Loucy (cell line): ENCODE measurements at regions not wholly inside any gene's neighbourhood (a gene's known extent, or its start where the extent isn't known, plus 50 kb on each side); places are given as distances from the start of the nearest gene placed in this dataset.

ENCODE experiments used
- H2AFZ ChIP-seq: fragments of 200-600 bp; sonication (generic); 2 replicates; pipeline ENCODE4 v1.6.0; 2016; ENCODE audit warnings: antibody characterized with exemption, mild to moderate bottlenecking, low read length, moderate library complexity
- H3F3A ChIP-seq: fragments of 200-600 bp; 2 replicates; pipeline ENCODE4 v1.6.0; 2016; ENCODE audit warnings: antibody characterized with exemption, low read depth, mild to moderate bottlenecking
- H3K27me3 ChIP-seq: fragments of 200-600 bp; sonication (generic); 2 replicates; pipeline ENCODE4 v1.6.1; 2014; ENCODE audit warnings: low read length, mild to moderate bottlenecking; ENCODE audit not compliant: insufficient read depth, poor library complexity, severe bottlenecking
- H3K36me3 ChIP-seq: fragments of 200-600 bp; sonication (generic); 2 replicates; pipeline ENCODE4 v1.6.1; 2016; ENCODE audit warnings: low read length; ENCODE audit not compliant: insufficient read depth
- H3K4me1 ChIP-seq: fragments of 200-600 bp; sonication (generic); 2 replicates; pipeline ENCODE4 v1.5.1; 2014; ENCODE audit warnings: low read length, mild to moderate bottlenecking; ENCODE audit not compliant: insufficient read depth, poor library complexity, severe bottlenecking
- H3K4me2 ChIP-seq: fragments of 200-600 bp; sonication (generic); 2 replicates; pipeline ENCODE4 v1.6.0; 2014; ENCODE audit warnings: antibody characterized with exemption, low read length, low read depth, mild to moderate bottlenecking; ENCODE audit not compliant: poor library complexity, severe bottlenecking
- H3K4me3 ChIP-seq: fragments of 200-600 bp; sonication (generic); 2 replicates; pipeline ENCODE4 v1.5.1; 2014; ENCODE audit warnings: low read length, mild to moderate bottlenecking, mixed read lengths; ENCODE audit not compliant: poor library complexity, severe bottlenecking
- H3K79me2 ChIP-seq: fragments of 200-600 bp; sonication (generic); 2 replicates; pipeline ENCODE4 v1.6.1; 2014; ENCODE audit warnings: low read length; ENCODE audit not compliant: insufficient read depth
- H3K9ac ChIP-seq: fragments of 200-600 bp; sonication (generic); 2 replicates; pipeline ENCODE4 v1.6.0; 2014; ENCODE audit warnings: mild to moderate bottlenecking, low read depth, low read length, moderate library complexity; ENCODE audit not compliant: poor library complexity, severe bottlenecking
- H3K9me2 ChIP-seq: fragments of 200-600 bp; sonication (generic); replicated peaks from 2 replicates; pipeline ENCODE4 v1.6.1; 2016; ENCODE audit warnings: low read depth, low read length, mixed read lengths
- H3K9me3 ChIP-seq: fragments of 200-600 bp; sonication (generic); 2 replicates; pipeline ENCODE4 v1.6.1; 2014; ENCODE audit warnings: mild to moderate bottlenecking, antibody characterized with exemption, low read length, low read depth; ENCODE audit not compliant: insufficient read depth
- H4K20me1 ChIP-seq: fragments of 200-600 bp; sonication (generic); 2 replicates; pipeline ENCODE4 v1.6.0; 2014; ENCODE audit warnings: antibody characterized with exemption, low read length, mild to moderate bottlenecking; ENCODE audit not compliant: insufficient read depth, poor library complexity, severe bottlenecking
- EZH2phosphoT487 ChIP-seq: fragments of 200-600 bp; IDR thresholded peaks from 2 replicates; pipeline ENCODE4 v1.6.1; 2018; ENCODE audit warnings: antibody characterized with exemption, mild to moderate bottlenecking, moderate library complexity, borderline replicate concordance
- TF ChIP-seq, protein P1 (sequence below): fragments of 200-600 bp; sonication (generic); conservative IDR thresholded peaks from 2 replicates; pipeline ENCODE4 v1.5.1; 2014; ENCODE audit warnings: mild to moderate bottlenecking, antibody characterized with exemption, low read length

DNA sequence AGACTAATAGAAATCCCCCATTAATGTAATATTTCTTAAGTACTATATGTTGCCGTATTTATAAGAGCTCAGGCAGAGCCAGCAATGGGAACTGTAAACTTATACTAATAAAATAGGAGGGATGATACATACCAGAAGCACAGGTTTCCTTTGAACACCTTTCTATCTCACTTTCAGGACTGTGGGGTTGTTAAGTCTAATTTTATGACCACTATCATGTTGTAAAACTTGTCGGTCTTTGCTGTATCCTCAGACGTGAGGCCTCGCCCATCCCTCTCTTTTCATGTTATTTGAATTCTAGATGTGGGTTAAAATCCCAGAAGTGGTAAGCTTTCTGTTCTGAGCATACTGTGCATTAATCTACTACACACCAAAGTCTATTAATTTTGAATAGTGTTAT lies 1083.5 kb upstream of the TENM4 start:
- TF ChIP-seq EZH2phosphoT487: no peak
- TF ChIP-seq, protein P1, sequence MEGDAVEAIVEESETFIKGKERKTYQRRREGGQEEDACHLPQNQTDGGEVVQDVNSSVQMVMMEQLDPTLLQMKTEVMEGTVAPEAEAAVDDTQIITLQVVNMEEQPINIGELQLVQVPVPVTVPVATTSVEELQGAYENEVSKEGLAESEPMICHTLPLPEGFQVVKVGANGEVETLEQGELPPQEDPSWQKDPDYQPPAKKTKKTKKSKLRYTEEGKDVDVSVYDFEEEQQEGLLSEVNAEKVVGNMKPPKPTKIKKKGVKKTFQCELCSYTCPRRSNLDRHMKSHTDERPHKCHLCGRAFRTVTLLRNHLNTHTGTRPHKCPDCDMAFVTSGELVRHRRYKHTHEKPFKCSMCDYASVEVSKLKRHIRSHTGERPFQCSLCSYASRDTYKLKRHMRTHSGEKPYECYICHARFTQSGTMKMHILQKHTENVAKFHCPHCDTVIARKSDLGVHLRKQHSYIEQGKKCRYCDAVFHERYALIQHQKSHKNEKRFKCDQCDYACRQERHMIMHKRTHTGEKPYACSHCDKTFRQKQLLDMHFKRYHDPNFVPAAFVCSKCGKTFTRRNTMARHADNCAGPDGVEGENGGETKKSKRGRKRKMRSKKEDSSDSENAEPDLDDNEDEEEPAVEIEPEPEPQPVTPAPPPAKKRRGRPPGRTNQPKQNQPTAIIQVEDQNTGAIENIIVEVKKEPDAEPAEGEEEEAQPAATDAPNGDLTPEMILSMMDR: no peak

DNA sequence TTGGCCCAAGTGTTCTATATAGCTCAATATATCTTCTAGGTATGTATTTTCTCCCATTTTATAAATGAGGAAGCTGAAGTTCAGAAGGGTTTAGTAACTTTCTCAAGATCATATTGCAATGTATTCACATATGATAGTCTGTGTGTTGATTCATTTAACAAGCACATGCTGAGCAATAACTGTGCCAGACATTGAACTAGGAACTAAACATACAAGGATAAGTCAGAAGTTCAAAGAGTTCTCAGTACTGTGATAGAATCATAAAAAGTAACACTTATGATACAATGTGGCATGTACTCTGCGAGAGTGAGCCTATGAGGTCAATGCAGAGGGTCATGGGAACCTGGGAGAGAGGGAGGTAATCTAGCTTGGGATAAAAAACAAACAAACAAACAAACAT lies 1082.2 kb upstream of the TENM4 start:
- Histone ChIP-seq H3K4me1 (no peaks in the 10 kb centered on the region), H3K79me2 (no peaks in the 10 kb centered on the region), H3K4me2 (no peak overlapping the region), H3F3A (no peaks in the 10 kb centered on the region), H3K4me3 (no peak overlapping the region), H3K36me3 (no peaks in the 10 kb centered on the region), H4K20me1 (no peaks in the 10 kb centered on the region), H3K27me3 (no peaks in the 10 kb centered on the region), H2AFZ (no peak overlapping the region), H3K9me2 (no peaks in the 10 kb centered on the region), H3K9ac (no peak overlapping the region), H3K9me3 (no peaks in the 10 kb centered on the region)
- no peak for TF ChIP-seq EZH2phosphoT487
- TF ChIP-seq, protein P1: no peak

More for the DNA sequence above, 1083.5 kb upstream of the TENM4 start:
- H3K4me1 ChIP-seq: no peaks in the 10 kb centered on the region
- H3K4me3 ChIP-seq: no peak overlapping the region
- H3K9me3 ChIP-seq: no peaks in the 10 kb centered on the region
- H3K9ac ChIP-seq: no peak overlapping the region
- H3K4me2 ChIP-seq: no peak overlapping the region
- H3K79me2 ChIP-seq: no peaks in the 10 kb centered on the region
- H3F3A ChIP-seq: no peaks in the 10 kb centered on the region
- no peaks in the 10 kb centered on the region for H3K9me2 ChIP-seq
- H2AFZ ChIP-seq: no peak overlapping the region
- no peaks in the 10 kb centered on the region for H4K20me1 ChIP-seq
- no peaks in the 10 kb centered on the region for H3K36me3 ChIP-seq
- H3K27me3 ChIP-seq: no peaks in the 10 kb centered on the region

DNA sequence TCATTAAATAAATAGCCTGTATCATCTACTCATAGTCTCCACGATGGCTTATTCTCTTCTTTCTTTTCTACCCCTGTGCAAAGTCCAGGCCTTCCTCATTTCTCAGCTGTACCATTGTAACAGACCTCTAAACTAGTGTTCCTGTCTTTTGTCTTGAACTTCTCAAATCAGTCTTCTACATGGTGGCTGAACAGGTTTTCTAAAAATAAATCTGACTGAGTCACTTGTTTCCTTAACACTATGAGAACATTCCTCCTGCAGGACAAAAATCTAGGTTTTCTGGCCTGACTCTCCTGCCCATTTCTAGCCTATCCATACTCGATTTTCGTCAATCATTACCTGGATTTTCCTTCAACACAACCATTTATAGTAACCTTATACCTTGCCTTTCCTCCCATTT lies 1080.8 kb upstream of the TENM4 start:
- no peaks in the 10 kb centered on the region for H3K4me1 ChIP-seq
- no peak overlapping the region for H3K4me3 ChIP-seq
- H3K9me3 ChIP-seq: no peaks in the 10 kb centered on the region
- H3F3A ChIP-seq: no peaks in the 10 kb centered on the region
- H3K9me2 ChIP-seq: no peaks in the 10 kb centered on the region
- no peak overlapping the region for H2AFZ ChIP-seq
- no peaks in the 10 kb centered on the region for H3K79me2 ChIP-seq
- H3K27me3 ChIP-seq: no peaks in the 10 kb centered on the region
- H3K9ac ChIP-seq: no peak overlapping the region
- no peaks in the 10 kb centered on the region for H4K20me1 ChIP-seq
- H3K36me3 ChIP-seq: no peaks in the 10 kb centered on the region
- H3K4me2 ChIP-seq: no peak overlapping the region
- TF ChIP-seq, protein P1: no peak
- no peak for TF ChIP-seq EZH2phosphoT487
